ENCODE measurements at regions not wholly inside any gene's neighbourhood (a gene's known extent, or its start where the extent isn't known, plus 50 kb on each side); places are given as distances from the start of the nearest gene placed in this dataset.

DNA sequence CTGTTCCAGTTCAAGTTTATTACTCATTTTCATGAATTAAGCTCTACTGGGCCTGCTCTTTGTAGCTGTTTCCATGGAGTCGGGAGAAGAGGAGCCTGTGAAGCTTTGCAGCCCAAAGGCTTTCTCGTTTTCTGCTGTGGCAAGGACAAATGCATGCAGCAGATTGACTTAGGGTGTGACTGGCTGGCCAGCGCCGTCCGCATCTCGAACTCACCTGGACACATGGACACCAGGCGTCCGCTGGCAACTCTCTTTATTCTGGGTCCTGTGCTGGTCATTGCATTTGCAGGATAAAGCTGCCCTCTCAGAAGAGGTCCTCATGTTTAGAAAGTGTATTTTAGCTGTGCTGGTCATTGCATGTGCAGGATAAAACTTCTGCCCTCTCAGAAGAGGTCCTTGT, 350.4 kb downstream of the TMEM121 start:
- intact Hi-C loops (cut with DNase I) = no loop called here
- TF ChIP-seq, protein P1, sequence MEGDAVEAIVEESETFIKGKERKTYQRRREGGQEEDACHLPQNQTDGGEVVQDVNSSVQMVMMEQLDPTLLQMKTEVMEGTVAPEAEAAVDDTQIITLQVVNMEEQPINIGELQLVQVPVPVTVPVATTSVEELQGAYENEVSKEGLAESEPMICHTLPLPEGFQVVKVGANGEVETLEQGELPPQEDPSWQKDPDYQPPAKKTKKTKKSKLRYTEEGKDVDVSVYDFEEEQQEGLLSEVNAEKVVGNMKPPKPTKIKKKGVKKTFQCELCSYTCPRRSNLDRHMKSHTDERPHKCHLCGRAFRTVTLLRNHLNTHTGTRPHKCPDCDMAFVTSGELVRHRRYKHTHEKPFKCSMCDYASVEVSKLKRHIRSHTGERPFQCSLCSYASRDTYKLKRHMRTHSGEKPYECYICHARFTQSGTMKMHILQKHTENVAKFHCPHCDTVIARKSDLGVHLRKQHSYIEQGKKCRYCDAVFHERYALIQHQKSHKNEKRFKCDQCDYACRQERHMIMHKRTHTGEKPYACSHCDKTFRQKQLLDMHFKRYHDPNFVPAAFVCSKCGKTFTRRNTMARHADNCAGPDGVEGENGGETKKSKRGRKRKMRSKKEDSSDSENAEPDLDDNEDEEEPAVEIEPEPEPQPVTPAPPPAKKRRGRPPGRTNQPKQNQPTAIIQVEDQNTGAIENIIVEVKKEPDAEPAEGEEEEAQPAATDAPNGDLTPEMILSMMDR (IDR thresholded peaks at IDR 0.05) = no peak

DNA sequence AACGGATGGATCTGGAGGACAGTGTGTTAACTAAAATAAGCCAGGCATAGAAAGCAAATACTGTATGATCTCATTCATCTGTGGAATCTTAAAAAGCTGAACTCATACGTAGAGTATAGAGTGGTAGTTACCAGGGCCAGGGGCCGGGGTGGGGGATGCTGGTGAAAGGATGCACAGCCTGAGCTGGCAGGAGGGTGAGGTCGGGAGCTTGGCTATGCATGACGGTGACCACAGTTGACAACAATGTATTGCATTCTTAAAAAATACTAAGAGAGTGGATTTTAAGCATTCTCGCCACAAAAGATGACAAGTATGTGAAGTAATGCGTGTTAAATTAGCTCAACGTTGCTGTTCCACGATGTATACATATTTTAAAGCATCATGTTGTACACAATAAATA, 351.3 kb downstream of the TMEM121 start:
- no peak for DNase-seq

More for the DNA sequence above, 350.4 kb downstream of the TMEM121 start:
- no peak overlapping the region for H3K27ac ChIP-seq
- no peak for ATAC-seq
- H3K27me3 ChIP-seq = no peaks in the 10 kb centered on the region
- no peak for DNase-seq
- H3K4me3 ChIP-seq = no peak overlapping the region
- FAIRE-seq = no peak
- H3K36me3 ChIP-seq = no peaks in the 10 kb centered on the region
- WGBS, 2 donors = 73 to 85% methylated on average over 8 of the region's 8 CpGs
- no peaks in the 10 kb centered on the region for H3K4me1 ChIP-seq
- H3K9me3 ChIP-seq = no peaks in the 10 kb centered on the region

DNA sequence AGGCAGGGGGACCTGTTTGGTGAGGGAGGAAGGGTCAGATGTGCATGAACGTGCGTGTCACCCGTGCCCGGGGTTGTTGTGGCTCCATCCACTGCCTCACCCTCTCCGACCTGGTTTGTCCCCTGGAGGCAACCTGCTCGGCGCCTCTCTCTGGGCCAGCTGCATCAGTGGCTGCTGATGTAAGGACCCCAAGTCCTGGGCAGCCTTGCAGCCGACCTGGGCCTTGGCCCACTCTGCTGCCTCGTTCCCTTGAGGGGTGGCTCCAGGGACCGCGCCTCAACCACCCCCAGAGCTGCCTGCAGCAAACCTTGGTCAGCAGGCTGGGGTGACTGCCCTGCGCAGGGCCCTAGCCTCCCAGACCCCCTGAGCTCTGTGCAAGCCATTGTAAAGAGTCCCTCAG, 351.7 kb downstream of the TMEM121 start:
- no peak overlapping the region for H3K4me3 ChIP-seq
- DNase-seq = peak in 1 of 6 donors; percentile 26
- no peak for ATAC-seq
- H3K27me3 ChIP-seq = no peaks in the 10 kb centered on the region
- H3K36me3 ChIP-seq = no peaks in the 10 kb centered on the region
- no peaks in the 10 kb centered on the region for H3K4me1 ChIP-seq
- intact Hi-C loops (cut with DNase I) = no loop called here
- no peak overlapping the region for H3K27ac ChIP-seq
- TF ChIP-seq, protein P1 (IDR thresholded peaks at IDR 0.05) = no peak
- H3K9me3 ChIP-seq = no peaks in the 10 kb centered on the region
- no peak for FAIRE-seq
- WGBS, 2 donors = 67 to 77% methylated on average over 12 of the region's 12 CpGs

More for the DNA sequence above, 351.3 kb downstream of the TMEM121 start:
- intact Hi-C loops (cut with DNase I) = no loop called here
- FAIRE-seq (no peak), ATAC-seq (no peak)
- 58 to 69% methylated on average over 9 of the region's 9 CpGs for WGBS, 2 donors
- no peaks in the 10 kb centered on the region for H3K27me3 ChIP-seq
- no peaks in the 10 kb centered on the region for H3K36me3 ChIP-seq
- TF ChIP-seq, protein P1 (IDR thresholded peaks at IDR 0.05) = no peak
- H3K4me3 ChIP-seq = no peak overlapping the region
- no peaks in the 10 kb centered on the region for H3K9me3 ChIP-seq
- no peak overlapping the region for H3K27ac ChIP-seq
- H3K4me1 ChIP-seq = no peaks in the 10 kb centered on the region

DNA sequence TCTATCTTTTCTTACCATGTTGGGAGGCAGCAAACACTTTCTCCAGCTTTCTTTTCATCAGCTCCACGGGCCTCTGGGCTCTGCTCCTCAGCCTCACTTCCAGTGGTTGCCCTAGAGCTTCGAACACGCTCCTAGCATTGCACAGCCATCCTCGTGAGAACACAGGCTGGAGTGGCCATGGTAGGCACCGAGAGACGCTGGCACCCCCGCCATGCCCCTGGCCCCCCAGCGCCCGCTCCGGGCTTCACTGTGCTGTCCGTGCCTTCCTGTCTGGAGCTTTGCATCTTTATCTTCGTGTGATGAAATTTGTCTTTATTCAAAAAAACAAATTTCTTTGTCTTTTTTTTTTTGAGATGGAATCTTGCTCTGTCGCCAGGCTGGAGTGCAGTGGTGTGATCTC, 352.2 kb downstream of the TMEM121 start:
- no peak overlapping the region for H3K27ac ChIP-seq
- no peak for FAIRE-seq
- DNase-seq = peak in 1 of 6 donors; percentile 31
- no peaks in the 10 kb centered on the region for H3K9me3 ChIP-seq
- H3K27me3 ChIP-seq = no peaks in the 10 kb centered on the region
- 61 to 77% methylated on average over 13 of the region's 13 CpGs for WGBS, 2 donors
- TF ChIP-seq, protein P1 (IDR thresholded peaks at IDR 0.05) = no peak
- ATAC-seq = no peak
- H3K4me3 ChIP-seq = no peak overlapping the region
- intact Hi-C loops (cut with DNase I) = no loop called here
- no peaks in the 10 kb centered on the region for H3K4me1 ChIP-seq
- no peaks in the 10 kb centered on the region for H3K36me3 ChIP-seq

DNA sequence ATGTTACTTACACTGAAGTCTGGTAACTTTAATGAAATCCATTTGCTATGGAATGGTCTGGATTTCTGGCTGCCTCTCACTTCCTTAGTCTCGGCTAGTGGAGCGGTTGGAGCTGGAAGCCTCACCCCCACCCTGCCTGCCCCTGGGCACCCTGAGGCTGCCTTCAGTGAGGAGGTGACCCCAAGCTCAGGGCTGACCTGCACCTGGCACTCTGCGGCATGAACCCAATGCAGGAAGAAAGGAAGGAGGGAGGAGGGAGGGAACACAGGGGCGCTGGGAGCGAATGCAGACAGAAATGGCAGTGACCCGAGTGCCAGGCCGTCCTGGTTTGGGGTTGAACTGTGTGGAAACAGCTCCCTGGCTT, 353.1 kb downstream of the TMEM121 start:
- Histone ChIP-seq H3K4me1 (no peaks in the 10 kb centered on the region), H3K4me3 (no peak overlapping the region), H3K9me3 (no peaks in the 10 kb centered on the region), H3K36me3 (no peaks in the 10 kb centered on the region), H3K27ac (no peak overlapping the region), H3K27me3 (no peaks in the 10 kb centered on the region)
- WGBS, 2 donors = 71 to 83% methylated on average over 7 of the region's 7 CpGs
- DNase-seq = peak in 2 of 6 donors; percentile 8 to 39
- TF ChIP-seq, protein P1 (IDR thresholded peaks at IDR 0.05) = no peak
- ATAC-seq = no peak
- intact Hi-C loops (cut with DNase I) = no loop called here
- no peak for FAIRE-seq
